ENCODE measurements at regions not wholly inside any gene's neighbourhood (a gene's known extent, or its start where the extent isn't known, plus 50 kb on each side); places are given as distances from the start of the nearest gene placed in this dataset.
A peak's percentile ranks its signal among the peaks of the same experiment; 100 is the strongest.

DNA sequence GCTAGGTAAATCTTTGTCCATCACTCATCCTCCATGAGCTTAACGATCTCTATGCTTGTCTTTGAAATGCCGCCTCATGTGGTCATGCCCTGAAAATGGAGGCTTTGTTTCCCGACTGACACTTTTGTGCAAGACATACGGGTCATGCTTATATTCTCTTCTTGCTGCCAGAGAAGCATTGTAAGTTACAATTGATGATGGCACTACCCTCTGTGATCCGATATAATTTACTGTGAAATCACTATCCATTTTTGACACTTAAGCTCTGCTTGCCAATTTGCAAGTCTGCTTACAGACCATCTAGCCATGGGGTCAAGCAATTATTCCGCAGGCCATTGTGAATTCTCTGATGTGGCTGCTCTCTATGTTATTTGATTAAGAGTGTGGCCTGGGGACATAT is 650.0 kb downstream of the FLRT2 start:
- no peaks in the 10 kb centered on the region for H3K9me3 Mint-ChIP-seq (ENCODE audit: unreplicated experiment)
- H3K27me3 Mint-ChIP-seq (ENCODE audit: unreplicated experiment): no peaks in the 10 kb centered on the region

DNA sequence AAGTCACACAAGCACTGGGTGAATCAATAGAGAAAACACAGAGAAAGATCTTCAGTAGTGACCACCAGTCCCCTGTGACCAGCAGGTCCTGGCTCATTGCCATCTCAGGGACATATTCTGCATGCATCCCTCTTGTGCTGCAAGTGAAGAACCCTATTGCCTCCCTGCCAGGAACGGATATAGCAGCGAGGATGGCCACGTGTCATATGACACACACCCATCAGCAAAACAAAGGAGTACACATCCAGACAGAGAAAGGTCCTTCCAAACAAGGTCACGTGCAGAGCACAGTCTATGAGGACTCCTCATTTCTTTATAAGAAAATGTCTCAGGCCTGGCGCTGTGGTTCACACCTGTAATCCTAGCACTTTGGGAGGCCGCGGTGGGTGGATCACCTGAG is 638.4 kb downstream of the FLRT2 start:
- Mint-ChIP-seq H3K9me3 (ENCODE audit: unreplicated experiment) (peaks cover 2% of the 10 kb centered on the region), H3K4me3 (ENCODE audit: unreplicated experiment) (no peak overlapping the region), H3K27ac (ENCODE audit: unreplicated experiment) (no peak overlapping the region), H3K36me3 (ENCODE audit: unreplicated experiment) (no peaks in the 10 kb centered on the region), H3K4me1 (ENCODE audit: low read depth, unreplicated experiment) (no peaks in the 10 kb centered on the region), H3K27me3 (ENCODE audit: unreplicated experiment) (no peaks in the 10 kb centered on the region)
- TF ChIP-seq, protein P1, sequence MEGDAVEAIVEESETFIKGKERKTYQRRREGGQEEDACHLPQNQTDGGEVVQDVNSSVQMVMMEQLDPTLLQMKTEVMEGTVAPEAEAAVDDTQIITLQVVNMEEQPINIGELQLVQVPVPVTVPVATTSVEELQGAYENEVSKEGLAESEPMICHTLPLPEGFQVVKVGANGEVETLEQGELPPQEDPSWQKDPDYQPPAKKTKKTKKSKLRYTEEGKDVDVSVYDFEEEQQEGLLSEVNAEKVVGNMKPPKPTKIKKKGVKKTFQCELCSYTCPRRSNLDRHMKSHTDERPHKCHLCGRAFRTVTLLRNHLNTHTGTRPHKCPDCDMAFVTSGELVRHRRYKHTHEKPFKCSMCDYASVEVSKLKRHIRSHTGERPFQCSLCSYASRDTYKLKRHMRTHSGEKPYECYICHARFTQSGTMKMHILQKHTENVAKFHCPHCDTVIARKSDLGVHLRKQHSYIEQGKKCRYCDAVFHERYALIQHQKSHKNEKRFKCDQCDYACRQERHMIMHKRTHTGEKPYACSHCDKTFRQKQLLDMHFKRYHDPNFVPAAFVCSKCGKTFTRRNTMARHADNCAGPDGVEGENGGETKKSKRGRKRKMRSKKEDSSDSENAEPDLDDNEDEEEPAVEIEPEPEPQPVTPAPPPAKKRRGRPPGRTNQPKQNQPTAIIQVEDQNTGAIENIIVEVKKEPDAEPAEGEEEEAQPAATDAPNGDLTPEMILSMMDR (IDR thresholded peaks at IDR 0.05; ENCODE audit: partially characterized antibody, unreplicated experiment): no peak
- DNase-seq: no peak

More for the DNA sequence above, 650.0 kb downstream of the FLRT2 start:
- Mint-ChIP-seq H3K36me3 (ENCODE audit: unreplicated experiment) (no peaks in the 10 kb centered on the region), H3K4me3 (ENCODE audit: unreplicated experiment) (no peak overlapping the region), H3K27ac (ENCODE audit: unreplicated experiment) (no peak overlapping the region), H3K4me1 (ENCODE audit: low read depth, unreplicated experiment) (no peaks in the 10 kb centered on the region)
- TF ChIP-seq, protein P1 (IDR thresholded peaks at IDR 0.05; ENCODE audit: partially characterized antibody, unreplicated experiment): no peak
- DNase-seq: no peak

DNA sequence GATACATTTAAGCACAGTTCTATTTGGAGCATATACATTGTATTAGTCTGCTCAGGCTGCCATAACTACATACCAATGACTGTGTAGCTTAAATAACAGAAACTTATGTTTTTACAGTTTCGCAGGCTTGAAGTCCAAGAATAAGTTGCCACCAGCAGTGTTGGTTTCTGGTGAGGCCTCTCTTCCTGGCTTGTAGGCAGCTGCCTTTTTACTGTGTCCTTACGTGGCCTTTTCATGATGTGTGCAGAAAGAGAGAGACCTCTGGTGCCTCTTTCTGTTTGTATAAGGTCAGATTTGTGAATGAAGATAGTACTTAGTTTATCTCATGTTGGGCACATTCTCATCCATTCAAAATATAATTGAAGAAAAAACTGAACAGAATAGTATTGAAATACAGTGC is 636.6 kb downstream of the FLRT2 start:
- H3K27ac Mint-ChIP-seq (ENCODE audit: unreplicated experiment): no peak overlapping the region
- no peaks in the 10 kb centered on the region for H3K27me3 Mint-ChIP-seq (ENCODE audit: unreplicated experiment)
- H3K36me3 Mint-ChIP-seq (ENCODE audit: unreplicated experiment): no peaks in the 10 kb centered on the region
- peaks cover 2% of the 10 kb centered on the region for H3K9me3 Mint-ChIP-seq (ENCODE audit: unreplicated experiment)
- H3K4me1 Mint-ChIP-seq (ENCODE audit: low read depth, unreplicated experiment): no peaks in the 10 kb centered on the region
- no peak for DNase-seq
- TF ChIP-seq, protein P1 (IDR thresholded peaks at IDR 0.05; ENCODE audit: partially characterized antibody, unreplicated experiment): no peak
- H3K4me3 Mint-ChIP-seq (ENCODE audit: unreplicated experiment): no peak overlapping the region

DNA sequence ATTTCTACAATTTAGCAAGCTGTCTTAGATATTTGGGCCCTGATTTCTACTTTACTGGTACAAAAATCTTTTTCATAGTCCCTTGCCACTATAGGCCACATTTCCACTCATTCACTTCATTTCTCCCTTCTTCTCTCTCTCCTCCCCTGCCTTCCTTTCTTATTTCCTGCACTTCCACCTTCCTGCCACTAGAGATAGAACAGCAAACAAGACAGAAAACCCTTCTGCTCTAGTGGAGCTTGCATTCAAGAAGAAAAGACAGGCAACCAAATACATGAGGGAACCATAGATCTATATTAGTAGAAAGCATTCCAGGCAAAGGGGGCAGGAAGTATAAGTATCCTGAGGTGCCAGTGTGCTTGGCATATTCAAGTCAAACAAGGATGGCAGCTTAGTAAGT is 623.5 kb downstream of the FLRT2 start:
- Mint-ChIP-seq H3K4me1 (ENCODE audit: low read depth, unreplicated experiment) (no peaks in the 10 kb centered on the region), H3K27me3 (ENCODE audit: unreplicated experiment) (no peaks in the 10 kb centered on the region), H3K9me3 (ENCODE audit: unreplicated experiment) (no peaks in the 10 kb centered on the region), H3K27ac (ENCODE audit: unreplicated experiment) (no peak overlapping the region), H3K36me3 (ENCODE audit: unreplicated experiment) (no peaks in the 10 kb centered on the region), H3K4me3 (ENCODE audit: unreplicated experiment) (no peak overlapping the region)
- TF ChIP-seq, protein P1 (IDR thresholded peaks at IDR 0.05; ENCODE audit: partially characterized antibody, unreplicated experiment): peak; percentile 73
- no peak for DNase-seq

DNA sequence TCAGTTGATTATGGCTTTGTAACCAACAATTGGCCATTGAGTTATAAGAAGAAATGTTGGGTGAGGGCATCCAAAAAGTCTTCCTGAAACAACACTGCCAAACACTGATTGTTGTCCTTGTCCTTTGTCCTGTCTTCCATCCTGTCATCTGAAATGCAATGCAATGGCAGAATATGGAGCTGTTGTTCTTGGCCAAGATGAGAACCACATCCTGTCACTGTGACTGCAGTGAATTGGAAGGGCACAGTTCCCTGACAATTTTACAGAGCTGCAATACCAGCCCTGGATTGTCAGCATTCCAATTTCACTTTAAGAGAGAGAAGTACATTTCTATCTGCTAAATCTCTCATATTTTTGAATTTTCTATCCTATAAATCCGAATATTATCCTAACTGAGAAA is 613.3 kb downstream of the FLRT2 start:
- no peak overlapping the region for H3K4me3 Mint-ChIP-seq (ENCODE audit: unreplicated experiment)
- H3K27ac Mint-ChIP-seq (ENCODE audit: unreplicated experiment): no peak overlapping the region
- DNase-seq: no peak
- H3K4me1 Mint-ChIP-seq (ENCODE audit: low read depth, unreplicated experiment): no peaks in the 10 kb centered on the region
- H3K36me3 Mint-ChIP-seq (ENCODE audit: unreplicated experiment): no peaks in the 10 kb centered on the region
- TF ChIP-seq, protein P1 (IDR thresholded peaks at IDR 0.05; ENCODE audit: partially characterized antibody, unreplicated experiment): no peak
- H3K9me3 Mint-ChIP-seq (ENCODE audit: unreplicated experiment): no peaks in the 10 kb centered on the region
- H3K27me3 Mint-ChIP-seq (ENCODE audit: unreplicated experiment): peaks cover 2% of the 10 kb centered on the region

Measured in glutamatergic neuron (in vitro differentiated cells).